Cerebellar cortex (tissue), 1 donor: ENCODE measurements at regions not wholly inside any gene's neighbourhood (a gene's known extent, or its start where the extent isn't known, plus 50 kb on each side); places are given as distances from the start of the nearest gene placed in this dataset.

Source experiments
- DNase-seq: peaks from one replicate; pipeline ENCODE4 v3.0.0-alpha.2; 2015; ENCODE audit warnings: low spot score

DNA sequence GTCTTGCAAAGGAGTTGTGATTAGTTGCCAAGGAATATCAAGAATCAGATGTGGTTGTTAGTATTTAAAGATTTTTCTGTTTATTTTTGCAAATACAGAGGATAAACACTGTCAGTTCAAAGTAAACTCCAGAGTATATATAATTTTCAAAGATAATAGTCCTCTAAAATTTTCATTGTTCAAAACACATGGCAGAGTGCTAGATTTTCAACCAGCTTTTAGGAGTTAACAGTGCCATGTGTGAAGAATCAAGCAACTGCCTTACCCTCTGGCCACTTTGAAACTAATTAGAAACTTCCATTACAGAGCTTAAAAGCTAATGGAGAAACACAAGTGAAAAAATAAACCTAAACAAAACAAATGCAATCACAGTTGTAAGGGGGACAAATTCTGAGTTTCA is 1605.6 kb upstream of the ZEB2 start:
- DNase-seq: no peak

DNA sequence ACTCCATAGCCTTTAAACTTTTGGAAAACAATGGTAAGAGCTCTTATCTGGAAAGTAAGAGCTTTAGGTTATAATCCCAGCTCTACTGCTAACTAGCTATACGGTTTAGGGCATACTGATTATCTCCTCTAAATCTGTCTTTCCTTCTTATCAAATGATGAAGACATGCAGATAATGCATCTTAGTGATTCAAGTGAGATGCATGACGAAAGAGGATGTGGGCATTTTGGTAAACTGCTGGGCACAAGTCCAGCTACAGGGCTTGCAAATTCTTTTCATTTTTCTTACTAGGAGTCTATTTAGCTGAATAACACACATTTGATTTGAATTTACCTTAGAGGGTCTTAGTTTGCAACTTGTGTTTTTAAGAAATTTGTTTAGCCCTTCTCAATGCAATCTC is 1604.8 kb upstream of the ZEB2 start:
- no peak for DNase-seq

- DNase-seq: no peak
Observed at GRCh38 chr2:146123714-146124113, 1603.8 kb upstream of the ZEB2 start.

- DNase-seq: no peak
Observed at GRCh38 chr2:146123256-146123655, 1603.3 kb upstream of the ZEB2 start.

GRCh38 chr2:146119586-146119985 is 1599.7 kb upstream of the ZEB2 start:
- no peak for DNase-seq

DNA sequence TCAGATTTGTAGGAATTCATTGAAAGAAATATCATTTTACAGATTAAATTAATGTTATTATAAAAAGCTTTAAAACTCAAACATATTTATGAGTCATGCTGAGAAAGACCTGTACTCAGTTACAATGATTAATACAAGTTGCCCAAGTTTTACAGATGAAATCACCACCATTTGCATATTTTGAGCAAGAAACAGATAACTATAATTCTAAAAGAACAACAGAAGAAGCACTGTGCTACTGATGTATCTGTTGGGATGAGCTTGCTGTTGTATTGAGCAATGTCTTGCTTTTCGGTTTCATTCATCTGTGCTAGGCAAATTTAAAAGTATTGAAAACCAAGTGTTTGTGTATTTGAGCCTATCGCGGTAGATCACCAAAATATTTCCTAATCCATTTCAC is 1589.1 kb upstream of the ZEB2 start:
- DNase-seq: no peak

- no peak for DNase-seq
Observed at GRCh38 chr2:146094185-146094584, 1574.3 kb upstream of the ZEB2 start.

- DNase-seq: no peak
Observed at GRCh38 chr2:146081459-146081858, 1561.5 kb upstream of the ZEB2 start.

DNA sequence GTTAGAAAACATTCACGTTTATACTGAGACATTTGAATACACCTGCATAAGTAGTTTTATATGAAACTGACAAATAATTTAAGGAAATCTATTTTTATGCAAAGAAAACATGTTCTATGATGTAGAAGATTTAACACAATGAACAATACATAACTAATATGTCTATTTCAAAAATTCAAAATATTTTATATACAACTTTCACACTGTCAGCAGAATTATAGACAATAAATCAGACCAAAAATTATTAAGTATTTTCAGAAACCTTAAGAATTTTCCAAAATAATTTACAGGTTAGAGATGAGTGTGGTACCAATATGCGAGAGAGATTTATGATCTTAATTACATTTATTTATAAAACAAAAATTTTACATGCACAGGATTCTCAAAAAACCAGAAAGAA is 1561.0 kb upstream of the ZEB2 start:
- DNase-seq: no peak

GRCh38 chr2:146079216-146079615 is 1559.3 kb upstream of the ZEB2 start:
- no peak for DNase-seq

DNA sequence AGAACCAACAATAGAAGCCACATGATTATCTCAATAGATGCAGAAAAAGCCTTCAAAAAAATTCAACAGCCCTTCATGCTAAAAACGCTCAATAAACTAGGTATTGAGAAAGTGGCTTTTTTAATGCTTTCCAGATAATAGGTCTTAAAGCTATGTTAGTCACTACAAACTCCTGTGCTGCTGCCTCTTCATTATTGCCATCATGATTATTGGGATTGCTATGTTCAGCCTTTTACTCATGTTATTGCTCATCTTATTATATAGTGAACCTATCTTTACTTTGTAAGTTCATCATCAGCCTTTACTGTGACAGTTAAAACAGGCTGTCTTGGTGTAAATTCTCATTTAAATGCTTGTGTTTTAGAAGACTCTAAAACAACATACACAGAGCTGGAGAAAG is 1557.2 kb upstream of the ZEB2 start:
- DNase-seq: no peak

DNA sequence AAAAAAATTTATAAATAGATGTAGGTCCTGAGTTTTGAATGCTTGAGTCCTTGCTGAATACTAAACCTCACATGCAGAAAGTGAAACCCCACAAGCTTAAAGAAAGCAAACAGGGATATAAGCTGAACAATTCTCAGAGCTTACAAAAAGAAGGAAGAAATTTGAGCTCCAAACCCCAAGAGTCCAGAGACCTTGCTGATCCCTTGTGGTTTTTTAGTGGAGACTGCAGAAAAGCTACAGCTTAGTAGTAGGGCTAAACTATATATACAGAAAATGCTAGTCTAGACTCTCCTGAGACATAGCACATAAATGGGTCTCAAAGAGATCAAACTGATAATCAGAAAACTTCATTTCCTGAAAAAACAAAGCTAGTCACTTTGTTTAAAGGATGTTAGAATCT is 1548.1 kb upstream of the ZEB2 start:
- no peak for DNase-seq

- DNase-seq: no peak
Observed at GRCh38 chr2:146048141-146048540, 1528.2 kb upstream of the ZEB2 start.

DNA sequence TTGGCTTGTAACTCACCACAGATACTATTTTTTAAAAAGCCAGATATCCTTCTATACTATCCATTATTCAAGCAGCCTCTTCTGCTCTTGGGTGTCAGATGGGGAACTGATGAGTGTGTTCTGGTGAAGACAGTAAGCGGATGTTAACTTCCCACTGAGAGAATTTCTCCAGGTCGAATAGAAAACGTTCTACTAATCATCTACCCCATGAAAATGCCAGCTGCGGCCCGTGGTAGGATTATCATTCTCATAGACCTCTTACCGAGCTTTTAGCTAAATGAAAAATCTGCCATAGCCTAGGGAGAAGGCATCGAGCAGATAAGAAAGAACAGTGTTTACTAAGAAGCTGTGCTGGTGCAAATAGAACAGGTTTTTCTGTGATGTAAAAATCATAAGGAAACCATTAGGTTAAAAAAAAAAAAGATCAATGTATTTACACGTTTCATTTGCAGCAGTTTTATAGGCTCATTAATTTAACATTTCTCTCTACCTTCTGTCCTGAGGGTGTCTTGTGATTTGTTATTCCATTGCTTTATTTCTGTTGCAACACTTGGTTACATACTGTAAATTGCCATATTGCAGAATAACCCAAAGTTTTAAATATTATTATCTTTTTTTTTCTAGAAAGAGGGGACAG is 1521.5 kb upstream of the ZEB2 start:
- DNase-seq: no peak

DNA sequence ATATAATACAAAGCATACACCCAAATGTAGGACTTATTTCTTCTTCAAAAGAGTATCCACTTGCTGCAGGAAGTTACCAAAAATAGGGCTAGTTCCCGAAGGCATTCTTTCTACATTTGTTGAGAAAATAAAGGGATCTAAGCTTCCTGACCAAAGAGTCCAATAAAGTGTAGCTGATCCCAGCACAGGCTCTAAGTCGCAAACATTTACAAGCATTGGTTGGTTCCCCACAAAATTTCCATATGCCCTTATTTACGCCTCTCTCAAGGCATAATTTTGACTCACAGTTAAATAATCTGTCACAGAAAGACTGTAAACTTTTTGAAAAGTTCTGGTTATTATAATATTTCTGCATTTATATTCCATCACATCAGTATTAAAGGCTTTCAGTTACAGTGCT is 1520.1 kb upstream of the ZEB2 start:
- no peak for DNase-seq

- DNase-seq: no peak
Observed at GRCh38 chr2:146038014-146038413, 1518.1 kb upstream of the ZEB2 start.

- no peak for DNase-seq
Observed at GRCh38 chr2:146037334-146037870, 1517.5 kb upstream of the ZEB2 start.

DNA sequence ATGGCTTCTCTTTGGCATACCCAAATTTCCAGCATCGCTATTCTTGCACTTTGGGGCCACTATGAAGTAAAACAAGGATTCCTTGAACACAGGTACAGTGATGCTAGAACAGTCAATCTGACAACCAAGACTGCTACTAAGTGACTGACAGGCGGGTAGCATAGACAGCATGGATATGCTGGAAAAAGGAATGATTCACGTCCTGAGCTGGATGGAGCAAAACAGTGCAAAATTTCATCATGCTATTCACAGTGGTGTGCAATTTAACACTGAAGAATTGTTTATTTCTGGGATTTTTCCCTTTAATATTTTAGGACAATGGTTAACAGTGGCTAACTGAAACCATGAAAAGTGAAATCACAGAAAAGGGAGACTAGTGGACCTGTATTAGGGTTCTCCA is 1511.2 kb upstream of the ZEB2 start:
- no peak for DNase-seq

DNA sequence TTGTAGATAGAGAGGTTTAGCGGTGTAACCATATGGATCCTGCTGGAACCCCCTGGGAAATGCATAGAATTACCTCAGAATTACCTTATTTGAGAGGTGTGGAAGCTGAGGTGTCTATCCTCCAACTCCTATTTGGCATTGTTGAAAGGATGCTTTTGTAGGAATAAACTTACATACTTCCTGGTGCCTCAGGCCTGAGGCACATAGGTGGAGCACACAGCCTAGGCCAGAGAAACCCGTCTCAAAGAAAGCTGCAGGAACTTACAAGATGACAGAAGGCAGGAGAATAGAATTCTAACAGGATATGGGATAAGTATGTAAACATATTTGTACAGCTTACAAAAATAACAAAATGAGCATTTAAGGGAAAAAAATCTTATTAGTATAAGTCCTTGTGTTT is 1507.2 kb upstream of the ZEB2 start:
- DNase-seq: no peak

GRCh38 chr2:146025519-146025918 is 1505.6 kb upstream of the ZEB2 start:
- DNase-seq: no peak

- DNase-seq: no peak
Observed at GRCh38 chr2:146024212-146024743, 1504.4 kb upstream of the ZEB2 start.

- DNase-seq: no peak
Observed at GRCh38 chr2:146004462-146004861, 1484.5 kb upstream of the ZEB2 start.

DNA sequence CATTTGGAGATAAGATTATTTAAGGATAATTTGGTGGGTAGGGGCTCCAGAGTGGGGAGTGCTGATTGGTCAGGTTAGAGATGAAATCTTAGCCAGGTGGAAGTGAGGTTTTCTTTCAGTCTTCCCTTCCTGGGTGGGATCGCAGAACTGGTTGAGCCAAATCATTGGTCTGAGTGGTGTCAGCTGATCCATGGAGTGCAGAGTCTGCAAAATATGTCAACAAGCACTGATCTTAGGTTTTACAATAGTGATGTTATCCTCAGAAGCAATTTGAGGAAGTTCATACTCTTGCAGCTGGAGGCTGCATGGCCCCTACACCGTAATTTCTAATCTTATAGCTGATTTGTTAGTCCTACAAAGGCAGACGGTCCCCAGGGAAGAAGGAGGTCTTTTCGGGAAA is 1483.4 kb upstream of the ZEB2 start:
- no peak for DNase-seq

GRCh38 chr2:145994910-145995309 is 1475.0 kb upstream of the ZEB2 start:
- DNase-seq: no peak
